ENCODE measurements at regions not wholly inside any gene's neighbourhood (a gene's known extent, or its start where the extent isn't known, plus 50 kb on each side); places are given as distances from the start of the nearest gene placed in this dataset.

- Histone ChIP-seq H3K14ac (ENCODE audit: insufficient read length) (no peak overlapping the region), H3K23me2 (ENCODE audit: low read depth, low read length) (no peaks in the 10 kb centered on the region), H3K79me2 (ENCODE audit: control insufficient read depth in 1 of 2, insufficient read depth in 2 of 2, low read length in 2 of 2) (no peaks in the 10 kb centered on the region), H2BK15ac (ENCODE audit: low read length) (no peak overlapping the region), H3K9ac (replicated peaks in 1 of 4; ENCODE audit: extremely low read depth in 1 of 4, low read depth in 3 of 4, low read length in 3 of 4) (no peak overlapping the region), H2AFZ (ENCODE audit: low read length) (no peak overlapping the region), H3K9me3 (ENCODE audit: insufficient read depth in 2 of 2, low read depth in 1 of 2, low read length in 1 of 2) (no peaks in the 10 kb centered on the region), H2BK120ac (replicated peaks; ENCODE audit: low read depth, low read length) (no peak overlapping the region), H3K4me2 (ENCODE audit: insufficient read depth in 1 of 2, low read depth in 2 of 2, low read length in 2 of 2) (no peak overlapping the region), H3K36me3 (ENCODE audit: control insufficient read depth in 2 of 4, insufficient read depth in 4 of 4, low read length in 3 of 4) (no peaks in the 10 kb centered on the region), H4K5ac (ENCODE audit: insufficient read length, low read depth, low read length) (no peak overlapping the region), H3K79me1 (ENCODE audit: low read depth, low read length) (no peaks in the 10 kb centered on the region), H2BK12ac (ENCODE audit: low read depth, low read length) (no peak overlapping the region), H3K4me3 (ENCODE audit: extremely low read depth in 1 of 4, insufficient read depth in 2 of 4, low read depth in 3 of 4, low read length in 4 of 4) (no peak overlapping the region), H3K4ac (replicated peaks; ENCODE audit: insufficient read length, low read depth, low read length) (no peak overlapping the region), H4K20me1 (replicated peaks in 1 of 2; ENCODE audit: control insufficient read depth in 1 of 2, insufficient read depth in 2 of 2, low read length in 2 of 2) (no peaks in the 10 kb centered on the region), H3K27me3 (replicated peaks in 1 of 4; ENCODE audit: control insufficient read depth in 3 of 4, extremely low read depth in 1 of 4, insufficient read depth in 3 of 4, low read length in 3 of 4) (peaks cover 0 to 4% (median 0%) of the 10 kb centered on the region in 4 experiments; a peak in 1 of 7 replicates), H3K18ac (ENCODE audit: extremely low read depth, low read length) (no peak overlapping the region), H3K4me1 (replicated peaks in 1 of 4; ENCODE audit: control insufficient read depth in 3 of 4, insufficient read depth in 4 of 4, low read length in 3 of 4) (peaks cover 0 to 18% (median 0%) of the 10 kb centered on the region in 4 experiments; a peak in 4 of 7 replicates), H4K91ac (replicated peaks; ENCODE audit: insufficient read length, low read length) (peak overlapping the region; percentile 31), H2AK5ac (ENCODE audit: low read depth, low read length) (no peak overlapping the region), H3K23ac (ENCODE audit: insufficient read length) (no peak overlapping the region), H4K8ac (ENCODE audit: extremely low read depth, insufficient read depth, low read length) (no peak overlapping the region), H2BK20ac (ENCODE audit: low read length) (no peak overlapping the region), H3K56ac (replicated peaks; ENCODE audit: insufficient read length, low read depth, low read length) (no peak overlapping the region), H2BK5ac (ENCODE audit: low read depth, low read length) (no peak overlapping the region), H3K27ac (ENCODE audit: low read depth, low read length) (no peak overlapping the region)
- TF ChIP-seq RNF2 (IDR thresholded peaks at IDR 0.05; ENCODE audit: borderline replicate concordance, low read depth, low read length, missing control alignments, poor library complexity, severe bottlenecking) (no peak), CBX8 (IDR thresholded peaks at IDR 0.05; ENCODE audit: borderline replicate concordance, low read depth, low read length) (no peak), EGR1 (IDR thresholded peaks at IDR 0.05; ENCODE audit: borderline replicate concordance, low read depth, low read length) (no peak), CHD1 (IDR thresholded peaks at IDR 0.05; ENCODE audit: low read depth, low read length) (no peak), SIX5 (IDR thresholded peaks at IDR 0.05; ENCODE audit: low read depth, low read length) (no peak), CTBP2 (IDR thresholded peaks at IDR 0.05; ENCODE audit: borderline replicate concordance, insufficient read depth, insufficient read length, low read length) (no peak)
- FAIRE-seq (no peak), DNase-seq (ENCODE audit: low read depth in 1 of 2, low spot score in 2 of 2) (no peak)
- POLR2A ChIA-PET (ENCODE audit: partially characterized antibody), result interaction anchor here (1.1 kb wide), 1 partner anchor 210 kb away, joined by 3 read pairs; the partner anchor contains the start of gene TNRC6C
- CTCF ChIA-PET (ENCODE audit: partially characterized antibody), result interaction anchor here (0.8 to 1.5 kb wide), 4 partner anchors 9 to 206 kb away, joined by 3 to 6 read pairs (median 4); no protein-coding TSS in a partner anchor
- 80% methylated on average over 7 of the region's 7 CpGs; no CpG with 5 or more reads in 1 of the 2 experiments for WGBS, 2 experiments (ENCODE audit: extremely low coverage in 1 of 2, insufficient coverage in 1 of 2, insufficient read length in 1 of 2, insufficient replicate concordance in 2 of 2, low coverage in 1 of 2, low lambda C conversion rate in 2 of 2, missing lambda C conversion rate in 1 of 2)
These were observed 210.1 kb upstream of the TNRC6C start for GRCh38 chr17:77748436-77748835.
